ENCODE measurements at regions not wholly inside any gene's neighbourhood (a gene's known extent, or its start where the extent isn't known, plus 50 kb on each side); places are given as distances from the start of the nearest gene placed in this dataset.

GRCh38 chr22:26812731-26813130, 155.3 kb downstream of the MIAT start:
- no peak for ATAC-seq
- H3K4me1 ChIP-seq (ENCODE audit: low read depth) = no peaks in the 10 kb centered on the region
- no peak overlapping the region for H3K4me3 ChIP-seq
- H3K36me3 ChIP-seq (ENCODE audit: low read depth) = no peaks in the 10 kb centered on the region
- H3K9me3 ChIP-seq = peaks cover 2% of the 10 kb centered on the region
- TF ChIP-seq, protein P1, sequence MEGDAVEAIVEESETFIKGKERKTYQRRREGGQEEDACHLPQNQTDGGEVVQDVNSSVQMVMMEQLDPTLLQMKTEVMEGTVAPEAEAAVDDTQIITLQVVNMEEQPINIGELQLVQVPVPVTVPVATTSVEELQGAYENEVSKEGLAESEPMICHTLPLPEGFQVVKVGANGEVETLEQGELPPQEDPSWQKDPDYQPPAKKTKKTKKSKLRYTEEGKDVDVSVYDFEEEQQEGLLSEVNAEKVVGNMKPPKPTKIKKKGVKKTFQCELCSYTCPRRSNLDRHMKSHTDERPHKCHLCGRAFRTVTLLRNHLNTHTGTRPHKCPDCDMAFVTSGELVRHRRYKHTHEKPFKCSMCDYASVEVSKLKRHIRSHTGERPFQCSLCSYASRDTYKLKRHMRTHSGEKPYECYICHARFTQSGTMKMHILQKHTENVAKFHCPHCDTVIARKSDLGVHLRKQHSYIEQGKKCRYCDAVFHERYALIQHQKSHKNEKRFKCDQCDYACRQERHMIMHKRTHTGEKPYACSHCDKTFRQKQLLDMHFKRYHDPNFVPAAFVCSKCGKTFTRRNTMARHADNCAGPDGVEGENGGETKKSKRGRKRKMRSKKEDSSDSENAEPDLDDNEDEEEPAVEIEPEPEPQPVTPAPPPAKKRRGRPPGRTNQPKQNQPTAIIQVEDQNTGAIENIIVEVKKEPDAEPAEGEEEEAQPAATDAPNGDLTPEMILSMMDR (IDR thresholded peaks at IDR 0.05) = no peak
- no peak for DNase-seq
- intact Hi-C loops (cut with DNase I, micrococcal nuclease) = no loop called here

DNA sequence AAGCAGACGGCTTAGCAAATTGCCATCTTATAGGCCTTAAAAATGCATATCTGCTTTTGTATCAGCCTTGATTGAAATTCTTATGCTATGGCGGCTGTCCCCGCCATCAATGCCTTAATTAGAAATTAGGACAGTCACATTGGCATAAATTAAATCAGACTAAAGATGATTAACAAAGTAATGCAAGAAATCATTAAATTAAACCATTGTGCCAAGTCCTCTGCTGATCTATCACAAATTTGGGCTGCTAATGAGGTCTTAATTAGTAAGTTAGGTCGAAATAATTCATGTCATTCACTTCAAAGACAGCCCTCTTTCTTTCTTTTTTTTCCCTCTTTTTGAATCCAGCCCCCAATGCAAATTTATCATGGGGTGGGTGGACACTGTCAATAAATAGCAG, 159.3 kb downstream of the MIAT start:
- Histone ChIP-seq H3K4me1 (ENCODE audit: low read depth) (no peaks in the 10 kb centered on the region), H3K36me3 (ENCODE audit: low read depth) (no peaks in the 10 kb centered on the region), H3K4me3 (no peak overlapping the region), H3K9me3 (peaks cover 8% of the 10 kb centered on the region)
- intact Hi-C loops (cut with DNase I, micrococcal nuclease) = no loop called here
- TF ChIP-seq, protein P1 (IDR thresholded peaks at IDR 0.05) = no peak
- ATAC-seq (no peak), DNase-seq (no peak)

DNA sequence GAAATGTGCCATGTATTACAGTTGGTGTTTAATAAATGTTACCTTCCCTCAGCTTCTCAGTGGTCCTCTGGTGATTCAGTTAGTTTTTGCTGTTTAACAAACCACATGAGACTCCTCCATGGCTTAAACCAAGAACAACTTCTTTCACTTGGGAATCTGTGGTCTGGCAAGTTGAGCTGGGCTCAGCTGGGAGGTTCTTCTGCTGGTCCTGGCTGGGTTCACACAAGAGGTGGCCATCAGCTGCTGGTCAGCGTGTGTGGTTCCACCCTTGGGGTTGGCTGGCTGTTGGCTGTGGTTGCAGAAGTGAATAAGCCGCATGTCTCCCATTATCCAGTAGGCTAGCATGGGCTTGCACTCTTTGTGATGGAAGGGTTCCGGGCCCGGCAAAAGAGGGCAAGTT, 160.5 kb downstream of the MIAT start:
- intact Hi-C loops (cut with DNase I, micrococcal nuclease) = no loop called here
- Histone ChIP-seq H3K9me3 (peaks cover 8% of the 10 kb centered on the region), H3K4me1 (ENCODE audit: low read depth) (no peaks in the 10 kb centered on the region), H3K36me3 (ENCODE audit: low read depth) (no peaks in the 10 kb centered on the region), H3K4me3 (no peak overlapping the region)
- DNase-seq (no peak), ATAC-seq (no peak)
- TF ChIP-seq, protein P1 (IDR thresholded peaks at IDR 0.05) = no peak

DNA sequence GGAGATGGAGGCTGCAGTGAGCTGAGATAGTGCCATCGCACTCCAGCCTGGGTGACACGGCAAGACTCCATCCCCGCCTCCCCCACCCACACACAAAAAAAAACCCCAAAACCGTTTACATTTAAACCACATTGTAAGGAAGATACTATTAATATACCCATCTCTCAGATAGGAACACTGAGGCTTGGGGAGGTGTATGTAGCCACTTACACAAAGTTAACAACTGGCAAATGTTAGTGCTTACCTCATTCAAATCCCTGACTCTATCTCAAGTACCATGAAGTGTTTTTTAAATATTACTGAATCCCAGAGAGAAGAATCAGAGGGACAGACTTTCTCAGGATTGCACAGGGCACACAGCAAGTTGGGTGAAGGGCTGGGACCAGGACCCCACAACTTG, 164.5 kb downstream of the MIAT start:
- DNase-seq (no peak), ATAC-seq (no peak)
- TF ChIP-seq, protein P1 (IDR thresholded peaks at IDR 0.05) = no peak
- Histone ChIP-seq H3K4me1 (ENCODE audit: low read depth) (no peaks in the 10 kb centered on the region), H3K9me3 (peaks cover 8% of the 10 kb centered on the region), H3K36me3 (ENCODE audit: low read depth) (no peaks in the 10 kb centered on the region), H3K4me3 (no peak overlapping the region)
- intact Hi-C loops (cut with DNase I, micrococcal nuclease) = no loop called here

DNA sequence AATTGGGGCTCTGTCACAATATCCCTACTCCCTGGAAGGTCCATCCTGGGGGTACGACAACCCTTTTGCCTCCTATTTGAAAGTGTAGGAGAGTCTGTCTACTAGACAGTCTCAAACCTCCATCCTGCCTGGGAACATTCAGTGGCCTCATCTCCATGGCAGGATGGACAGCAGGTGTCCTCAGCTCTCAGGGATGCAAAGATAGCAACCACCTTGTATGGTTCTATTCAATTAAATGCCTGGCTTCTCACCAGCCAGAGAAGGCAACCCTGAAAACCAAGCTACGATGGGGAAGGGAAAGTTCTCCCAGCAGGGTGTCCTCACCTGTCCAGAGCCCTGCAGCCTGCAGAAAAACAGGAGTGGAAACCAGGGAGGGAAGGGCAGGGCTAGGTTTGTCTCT, 164.9 kb downstream of the MIAT start:
- ATAC-seq = no peak
- no peak for DNase-seq
- Histone ChIP-seq H3K36me3 (ENCODE audit: low read depth) (no peaks in the 10 kb centered on the region), H3K9me3 (peaks cover 8% of the 10 kb centered on the region), H3K4me1 (ENCODE audit: low read depth) (no peaks in the 10 kb centered on the region), H3K4me3 (no peak overlapping the region)
- TF ChIP-seq, protein P1 (IDR thresholded peaks at IDR 0.05) = no peak
- intact Hi-C loops (cut with DNase I, micrococcal nuclease) = no loop called here

- TF ChIP-seq, protein P1 (IDR thresholded peaks at IDR 0.05) = no peak
- no peak overlapping the region for H3K4me3 ChIP-seq
- H3K9me3 ChIP-seq = no peaks in the 10 kb centered on the region
- no peaks in the 10 kb centered on the region for H3K36me3 ChIP-seq (ENCODE audit: low read depth)
- intact Hi-C loops (cut with DNase I, micrococcal nuclease) = no loop called here
- no peaks in the 10 kb centered on the region for H3K4me1 ChIP-seq (ENCODE audit: low read depth)
- ATAC-seq (no peak), DNase-seq (no peak)
These were observed 166.6 kb downstream of the MIAT start for GRCh38 chr22:26823966-26824365.
